ENCODE measurements at regions not wholly inside any gene's neighbourhood (a gene's known extent, or its start where the extent isn't known, plus 50 kb on each side); places are given as distances from the start of the nearest gene placed in this dataset.
"Not testable (repeated sequence)": the region's sequence is repeated elsewhere in the genome, so short reads cannot be mapped to it uniquely, and the experiment has no call there.

DNA sequence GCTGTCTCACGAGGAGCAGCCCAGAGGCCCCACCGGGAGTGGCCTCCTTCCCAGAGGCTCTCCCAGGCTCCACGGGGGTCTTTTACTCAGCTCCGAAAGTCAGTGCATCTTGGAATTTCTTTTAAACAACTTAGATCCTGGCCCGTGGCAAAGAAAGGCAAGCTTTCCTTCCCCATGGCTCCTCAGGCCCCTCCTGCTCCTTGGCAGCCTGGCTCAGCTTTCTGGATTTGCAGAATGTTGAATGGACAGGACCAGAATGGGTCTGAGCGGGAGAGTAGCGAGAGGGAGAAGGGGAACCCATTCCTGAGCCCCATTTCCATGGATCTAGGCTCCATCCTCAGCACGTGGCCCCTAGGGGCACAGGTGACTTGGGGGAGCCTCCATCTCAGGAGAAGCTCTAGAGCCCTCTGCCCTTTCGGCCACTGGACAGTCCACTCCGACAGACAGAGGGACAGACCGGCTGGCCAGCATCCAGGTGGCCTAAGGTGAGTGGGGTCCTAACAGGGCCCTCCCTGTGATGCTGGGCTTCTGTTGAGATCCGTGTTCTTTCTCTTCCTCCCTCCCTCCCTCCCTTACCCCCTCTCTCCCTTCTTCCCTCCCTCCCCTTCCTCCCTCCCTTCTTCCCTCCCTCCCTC lies 173.9 kb upstream of the PPP1R26 start:
- intact Hi-C loops (cut with micrococcal nuclease), result no loop called here
- Mint-ChIP-seq H3K4me3 (no peak overlapping the region), H3K27me3 (no peaks in the 10 kb centered on the region), H3K27ac (no peak overlapping the region), H3K4me1 (no peaks in the 10 kb centered on the region), H3K36me3 (ENCODE audit: low read depth) (no peaks in the 10 kb centered on the region), H3K9me3 (peaks cover 6% of the 10 kb centered on the region)
- DNase-seq, result no peak

DNA sequence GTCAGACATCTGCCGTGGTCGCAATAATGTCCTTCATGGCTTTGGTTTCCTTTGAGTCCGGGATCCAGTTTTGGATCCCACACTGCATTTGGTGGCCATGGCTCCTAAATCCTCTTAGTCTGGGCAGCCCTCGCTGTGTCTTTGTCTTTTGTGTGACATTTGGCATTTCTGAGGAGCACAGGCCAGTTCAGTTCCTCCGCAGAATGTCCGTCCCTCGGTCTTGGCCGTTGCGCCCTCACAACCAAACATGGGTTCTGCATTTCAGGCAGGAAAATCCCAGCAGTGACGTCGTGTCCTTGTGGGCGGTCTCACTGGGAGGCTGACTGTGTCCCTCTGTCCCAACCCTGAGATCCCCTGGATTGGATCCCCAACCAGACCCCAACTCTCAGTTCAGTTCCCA lies 172.9 kb upstream of the PPP1R26 start:
- intact Hi-C loops (cut with micrococcal nuclease), result no loop called here
- H3K27me3 Mint-ChIP-seq, result no peaks in the 10 kb centered on the region
- no peak for DNase-seq
- peaks cover 6% of the 10 kb centered on the region for H3K9me3 Mint-ChIP-seq
- H3K36me3 Mint-ChIP-seq (ENCODE audit: low read depth), result no peaks in the 10 kb centered on the region
- H3K4me1 Mint-ChIP-seq, result no peaks in the 10 kb centered on the region
- H3K4me3 Mint-ChIP-seq, result no peak overlapping the region
- H3K27ac Mint-ChIP-seq, result no peak overlapping the region

DNA sequence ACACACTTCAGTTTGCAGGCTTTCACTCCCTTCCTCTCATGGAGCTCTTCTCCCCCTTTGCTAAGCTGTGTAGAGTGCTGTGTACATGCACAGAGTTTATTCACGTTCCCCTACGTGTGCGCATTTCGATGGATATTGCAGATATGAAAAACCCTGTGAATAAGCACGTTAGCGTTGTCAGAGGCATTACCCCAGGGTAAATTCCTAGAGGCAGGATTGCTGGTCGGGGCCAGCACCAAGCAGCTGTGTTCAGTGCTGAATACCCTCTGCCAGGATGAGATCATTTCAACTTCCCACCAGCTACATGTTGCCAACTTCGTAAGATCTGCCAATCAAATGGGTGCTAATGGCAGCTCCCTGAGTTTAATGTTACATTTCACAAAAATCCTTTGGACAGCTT lies 172.3 kb upstream of the PPP1R26 start:
- H3K36me3 Mint-ChIP-seq (ENCODE audit: low read depth), result no peaks in the 10 kb centered on the region
- no peak overlapping the region for H3K4me3 Mint-ChIP-seq
- no peak for DNase-seq
- no peaks in the 10 kb centered on the region for H3K4me1 Mint-ChIP-seq
- no peak overlapping the region for H3K27ac Mint-ChIP-seq
- intact Hi-C loops (cut with micrococcal nuclease), result no loop called here
- H3K9me3 Mint-ChIP-seq, result peaks cover 6% of the 10 kb centered on the region
- H3K27me3 Mint-ChIP-seq, result no peaks in the 10 kb centered on the region

DNA sequence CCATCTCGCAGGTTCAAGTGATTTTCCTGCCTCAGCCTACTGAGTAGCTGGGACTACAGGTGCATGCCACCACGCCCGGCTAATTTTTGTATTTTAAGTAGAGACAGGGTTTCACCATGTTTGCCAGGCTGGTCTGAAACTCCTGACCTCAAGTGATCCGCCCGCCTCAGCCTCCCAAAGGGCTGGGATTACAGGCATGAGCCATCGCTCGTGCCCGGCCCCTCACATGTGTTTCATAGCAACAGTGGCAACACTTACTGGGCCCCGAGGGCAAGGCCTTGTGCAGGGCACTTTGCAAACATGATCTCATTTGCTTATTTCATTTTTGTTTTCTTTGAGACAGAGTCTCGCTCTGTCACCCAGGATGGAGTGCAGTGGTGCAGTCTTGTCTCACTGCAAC lies 171.7 kb upstream of the PPP1R26 start:
- H3K36me3 Mint-ChIP-seq (ENCODE audit: low read depth); DNase-seq; intact Hi-C loops (cut with micrococcal nuclease); H3K4me1 Mint-ChIP-seq; H3K4me3 Mint-ChIP-seq; H3K27me3 Mint-ChIP-seq; H3K27ac Mint-ChIP-seq: not testable (repeated sequence)
- H3K9me3 Mint-ChIP-seq, result peaks cover 10% of the 10 kb centered on the region

DNA sequence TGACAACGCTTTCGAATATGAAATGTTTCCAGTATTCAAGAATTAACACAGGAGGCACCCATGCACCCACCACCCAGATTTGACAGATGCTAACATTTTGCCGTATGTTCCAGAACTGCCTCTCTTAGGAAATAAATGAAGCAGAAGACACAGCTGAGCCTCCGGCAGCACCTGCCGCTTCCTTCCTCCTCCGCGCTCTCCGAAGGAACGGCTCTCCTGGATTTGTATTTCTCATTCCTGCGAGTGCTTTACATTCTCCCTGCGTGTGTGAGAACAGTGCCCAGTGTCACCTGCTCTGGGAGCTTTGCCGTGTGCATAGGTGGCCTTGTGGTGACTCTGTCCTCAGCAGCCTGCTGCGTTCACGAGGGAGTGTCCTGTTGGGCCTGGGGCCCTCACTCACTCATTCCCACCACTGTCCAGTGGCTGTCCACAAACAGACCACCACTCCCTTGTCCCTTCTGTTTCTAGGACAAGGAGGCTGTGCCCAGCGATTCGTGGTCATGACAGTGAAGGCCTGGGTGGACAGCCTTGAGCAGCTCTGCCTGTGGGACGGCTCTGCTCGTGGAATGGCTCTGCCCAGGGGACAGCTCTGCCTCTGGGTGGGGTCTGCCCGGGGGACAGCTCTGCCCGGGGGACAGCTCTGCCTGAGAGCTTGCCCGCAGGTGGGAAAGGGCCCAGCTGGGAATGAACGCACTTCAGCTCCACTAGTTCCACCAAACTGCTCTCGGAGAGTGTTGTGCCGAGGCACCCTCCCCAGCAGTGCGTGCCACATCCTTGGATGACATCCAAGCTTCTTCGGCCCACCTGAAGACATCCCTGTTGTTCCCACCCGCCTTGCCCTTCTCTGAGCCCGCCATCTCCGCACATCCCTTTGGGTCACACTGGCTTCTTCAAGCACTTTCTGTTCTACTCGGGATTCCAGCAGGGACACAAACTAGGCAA lies 170.5 kb upstream of the PPP1R26 start:
- peaks cover 3% of the 10 kb centered on the region for H3K27me3 Mint-ChIP-seq
- H3K36me3 Mint-ChIP-seq (ENCODE audit: low read depth), result no peaks in the 10 kb centered on the region
- no peak overlapping the region for H3K27ac Mint-ChIP-seq
- no peak for DNase-seq
- no peaks in the 10 kb centered on the region for H3K4me1 Mint-ChIP-seq
- intact Hi-C loops (cut with micrococcal nuclease), result no loop called here
- H3K9me3 Mint-ChIP-seq, result peaks cover 5% of the 10 kb centered on the region
- no peak overlapping the region for H3K4me3 Mint-ChIP-seq

DNA sequence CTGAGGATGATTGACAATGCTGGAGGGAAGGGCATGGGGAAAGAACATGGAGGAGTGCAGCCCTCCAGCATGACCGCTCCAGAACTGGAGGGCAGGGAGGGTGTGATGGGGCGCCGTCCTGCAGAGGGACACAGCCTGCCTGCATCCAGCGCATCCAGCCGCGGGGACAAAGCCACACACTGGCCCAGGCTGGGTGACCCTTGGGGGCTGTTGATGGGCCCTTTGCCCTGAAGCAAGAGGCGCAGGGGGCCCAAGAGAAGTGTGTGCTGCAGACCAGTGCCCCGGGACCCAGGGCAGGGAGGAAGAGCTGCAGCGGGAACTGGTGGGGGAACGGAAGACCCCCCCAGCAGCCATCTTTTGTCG lies 169.8 kb upstream of the PPP1R26 start:
- intact Hi-C loops (cut with micrococcal nuclease), result no loop called here
- Mint-ChIP-seq H3K4me1 (no peaks in the 10 kb centered on the region), H3K27ac (no peak overlapping the region), H3K36me3 (ENCODE audit: low read depth) (no peaks in the 10 kb centered on the region), H3K4me3 (no peak overlapping the region), H3K9me3 (peaks cover 4% of the 10 kb centered on the region), H3K27me3 (peaks cover 3% of the 10 kb centered on the region)
- DNase-seq, result no peak

DNA sequence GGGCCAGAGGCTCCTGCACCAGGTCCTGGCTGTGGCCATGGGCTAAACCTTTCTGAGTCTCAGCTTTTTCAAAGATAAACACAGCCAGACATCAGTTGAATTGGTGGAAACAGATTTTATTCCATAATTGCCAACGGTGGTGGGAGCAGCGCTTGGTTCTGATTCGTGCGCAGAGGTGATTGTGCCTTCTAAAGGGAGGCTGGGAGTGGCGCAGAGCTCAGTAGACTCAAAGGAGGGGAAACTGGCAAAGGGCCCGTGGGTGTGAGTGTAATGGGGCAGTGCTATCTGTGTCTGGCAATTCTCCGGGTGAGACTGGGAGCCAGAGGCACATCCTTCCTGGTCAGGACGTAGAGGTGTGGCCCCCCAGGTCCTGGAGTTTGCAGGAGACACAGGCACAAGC lies 169.4 kb upstream of the PPP1R26 start:
- no peak for DNase-seq
- H3K4me1 Mint-ChIP-seq, result no peaks in the 10 kb centered on the region

DNA sequence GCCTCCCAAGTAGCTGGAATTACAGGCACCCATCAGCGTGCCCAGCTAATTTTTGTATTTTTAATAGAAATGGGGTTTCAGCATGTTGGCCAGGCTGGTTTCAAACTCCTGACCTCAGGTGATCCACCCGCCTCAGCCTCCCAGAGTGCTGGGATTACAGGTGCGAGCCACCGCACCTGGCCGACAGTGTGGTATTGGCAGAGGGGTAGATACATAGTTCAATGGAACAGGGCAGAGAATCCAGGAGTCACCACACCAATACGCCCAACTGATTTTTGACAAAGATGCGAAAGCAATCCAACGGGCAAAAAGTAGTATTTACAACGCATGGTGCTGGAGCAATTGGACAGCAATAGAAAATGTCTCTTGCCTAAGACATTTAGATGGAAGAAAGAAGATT lies 164.0 kb upstream of the PPP1R26 start:
- no peaks in the 10 kb centered on the region for H3K36me3 Mint-ChIP-seq (ENCODE audit: low read depth)
- intact Hi-C loops (cut with micrococcal nuclease), result no loop called here

More for the DNA sequence above, 169.4 kb upstream of the PPP1R26 start:
- Mint-ChIP-seq H3K4me3 (no peak overlapping the region), H3K27ac (no peak overlapping the region), H3K27me3 (peaks cover 3% of the 10 kb centered on the region), H3K36me3 (ENCODE audit: low read depth) (no peaks in the 10 kb centered on the region), H3K9me3 (peaks cover 4% of the 10 kb centered on the region)
- intact Hi-C loops (cut with micrococcal nuclease), result no loop called here

DNA sequence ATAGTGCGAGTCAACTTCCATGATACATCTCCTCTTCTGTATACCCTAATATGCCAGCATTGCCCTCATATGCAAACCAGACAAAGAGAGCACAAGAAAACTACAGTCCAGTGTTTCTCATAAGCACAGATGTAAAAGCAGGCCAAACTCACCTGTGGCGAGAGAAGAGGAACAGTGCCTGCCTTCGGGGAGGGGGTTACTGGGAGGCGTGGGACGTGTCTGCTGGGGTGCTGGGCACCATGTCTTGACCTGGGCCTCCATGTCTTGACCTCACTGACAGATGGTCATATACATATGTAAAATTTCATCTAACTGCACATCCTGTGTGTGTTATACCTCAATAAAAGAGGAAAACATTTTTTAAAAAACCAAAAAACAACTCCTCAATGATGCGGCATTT lies 159.3 kb upstream of the PPP1R26 start:
- intact Hi-C loops (cut with micrococcal nuclease), result no loop called here
- no peak for DNase-seq
- Mint-ChIP-seq H3K4me1 (no peaks in the 10 kb centered on the region), H3K9me3 (no peaks in the 10 kb centered on the region), H3K4me3 (no peak overlapping the region), H3K27me3 (no peaks in the 10 kb centered on the region), H3K36me3 (ENCODE audit: low read depth) (no peaks in the 10 kb centered on the region), H3K27ac (no peak overlapping the region)

More for the DNA sequence above, 164.0 kb upstream of the PPP1R26 start:
- Mint-ChIP-seq H3K4me1 (no peaks in the 10 kb centered on the region), H3K27ac (no peak overlapping the region), H3K4me3 (no peak overlapping the region), H3K27me3 (peaks cover 3% of the 10 kb centered on the region), H3K9me3 (peaks cover 4% of the 10 kb centered on the region)
- DNase-seq, result no peak

DNA sequence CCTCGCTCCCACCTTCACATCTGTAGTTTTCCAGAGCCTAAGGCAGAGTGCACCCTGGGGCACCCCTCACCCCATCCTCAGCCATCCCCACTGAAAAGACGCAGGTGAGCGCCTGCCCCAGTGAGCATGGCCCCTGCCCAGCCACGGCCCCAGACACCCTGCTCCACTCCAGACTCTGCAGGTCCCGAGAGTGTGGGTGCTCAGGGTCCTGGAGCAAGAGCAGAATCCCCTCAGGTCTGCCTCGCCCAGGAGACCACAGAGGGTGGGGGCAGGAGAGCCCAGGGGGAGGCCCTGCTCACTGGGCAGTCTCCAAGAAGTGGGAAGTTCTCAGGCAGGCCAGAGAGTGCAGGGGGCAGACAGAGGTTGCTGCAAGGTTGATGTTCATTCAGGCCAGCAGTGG lies 158.6 kb upstream of the PPP1R26 start:
- intact Hi-C loops (cut with micrococcal nuclease), result no loop called here
- H3K4me1 Mint-ChIP-seq, result no peaks in the 10 kb centered on the region
- H3K36me3 Mint-ChIP-seq (ENCODE audit: low read depth), result no peaks in the 10 kb centered on the region
- H3K9me3 Mint-ChIP-seq, result no peaks in the 10 kb centered on the region
- no peak for DNase-seq
- no peak overlapping the region for H3K27ac Mint-ChIP-seq
- no peaks in the 10 kb centered on the region for H3K27me3 Mint-ChIP-seq
- H3K4me3 Mint-ChIP-seq, result no peak overlapping the region

DNA sequence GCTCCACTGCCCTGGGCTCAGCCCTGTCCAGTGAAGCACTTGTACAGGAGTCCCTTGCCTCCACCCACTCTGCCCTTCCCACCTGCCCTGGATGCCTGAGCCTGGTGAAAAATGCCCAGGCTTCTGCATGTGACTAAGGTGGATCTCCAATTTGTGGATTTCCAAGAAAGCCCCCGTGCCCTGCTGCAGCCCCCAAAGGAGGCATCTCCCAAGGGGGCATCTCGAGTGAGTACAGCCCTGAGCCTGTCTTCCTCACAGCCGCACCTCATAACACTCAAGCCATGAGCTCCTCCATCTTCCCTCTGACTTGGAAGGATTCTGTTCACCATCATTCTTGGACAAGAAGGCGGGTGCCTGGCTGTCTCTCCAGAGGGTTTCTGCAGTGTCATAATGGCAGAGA lies 158.0 kb upstream of the PPP1R26 start:
- H3K4me1 Mint-ChIP-seq, result no peaks in the 10 kb centered on the region
- no peak overlapping the region for H3K4me3 Mint-ChIP-seq
- no peak for DNase-seq
- H3K27me3 Mint-ChIP-seq, result no peaks in the 10 kb centered on the region
- H3K27ac Mint-ChIP-seq, result no peak overlapping the region
- intact Hi-C loops (cut with micrococcal nuclease), result no loop called here
- no peaks in the 10 kb centered on the region for H3K9me3 Mint-ChIP-seq
- no peaks in the 10 kb centered on the region for H3K36me3 Mint-ChIP-seq (ENCODE audit: low read depth)

DNA sequence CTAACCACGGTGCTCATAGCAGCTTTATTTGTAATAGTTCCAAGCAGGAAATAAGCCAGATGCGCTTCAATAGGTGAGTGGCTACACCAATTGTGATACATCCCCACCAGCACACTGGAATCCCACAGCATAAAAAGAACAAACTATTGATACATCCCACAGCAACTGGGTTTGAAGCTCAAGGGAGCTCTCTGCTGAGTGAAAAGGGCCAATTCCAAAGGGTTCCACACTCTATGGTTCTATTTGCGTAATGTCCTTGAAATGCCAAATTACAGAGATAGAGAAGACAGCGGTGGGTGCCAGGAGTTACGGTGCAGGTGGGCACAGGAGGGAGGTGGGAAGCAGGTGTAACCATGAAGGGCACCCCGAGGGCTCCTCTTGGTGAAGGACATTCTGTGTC lies 155.3 kb upstream of the PPP1R26 start:
- no peaks in the 10 kb centered on the region for H3K36me3 Mint-ChIP-seq (ENCODE audit: low read depth)
- no peaks in the 10 kb centered on the region for H3K27me3 Mint-ChIP-seq
- DNase-seq, result no peak
- H3K9me3 Mint-ChIP-seq, result no peaks in the 10 kb centered on the region
- H3K4me1 Mint-ChIP-seq, result no peaks in the 10 kb centered on the region
- H3K4me3 Mint-ChIP-seq, result no peak overlapping the region
- H3K27ac Mint-ChIP-seq, result no peak overlapping the region
- intact Hi-C loops (cut with micrococcal nuclease), result no loop called here

DNA sequence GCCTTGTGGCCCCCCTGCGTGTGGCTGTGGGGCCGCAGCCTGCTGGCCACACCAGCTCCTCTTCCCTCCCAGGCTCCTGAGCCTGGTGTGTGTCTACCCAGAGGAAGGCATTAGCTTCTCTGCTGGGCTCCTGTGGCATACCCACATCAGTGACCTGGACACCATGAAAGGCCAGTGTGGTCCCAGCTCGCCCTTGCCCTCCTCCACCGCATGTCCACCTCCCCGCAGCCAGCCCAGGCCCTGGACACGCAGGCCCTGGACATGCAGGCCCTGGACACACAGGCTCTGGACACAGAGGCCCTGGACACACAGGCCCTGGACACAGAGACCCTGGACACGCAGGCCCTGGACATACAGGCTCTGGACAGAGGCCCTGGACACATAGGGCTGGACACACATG lies 153.4 kb upstream of the PPP1R26 start:
- intact Hi-C loops (cut with micrococcal nuclease), result no loop called here
- DNase-seq, result no peak
- H3K9me3 Mint-ChIP-seq, result no peaks in the 10 kb centered on the region
- no peaks in the 10 kb centered on the region for H3K36me3 Mint-ChIP-seq (ENCODE audit: low read depth)
- no peaks in the 10 kb centered on the region for H3K27me3 Mint-ChIP-seq
- no peaks in the 10 kb centered on the region for H3K4me1 Mint-ChIP-seq
- H3K27ac Mint-ChIP-seq, result no peak overlapping the region
- no peak overlapping the region for H3K4me3 Mint-ChIP-seq

DNA sequence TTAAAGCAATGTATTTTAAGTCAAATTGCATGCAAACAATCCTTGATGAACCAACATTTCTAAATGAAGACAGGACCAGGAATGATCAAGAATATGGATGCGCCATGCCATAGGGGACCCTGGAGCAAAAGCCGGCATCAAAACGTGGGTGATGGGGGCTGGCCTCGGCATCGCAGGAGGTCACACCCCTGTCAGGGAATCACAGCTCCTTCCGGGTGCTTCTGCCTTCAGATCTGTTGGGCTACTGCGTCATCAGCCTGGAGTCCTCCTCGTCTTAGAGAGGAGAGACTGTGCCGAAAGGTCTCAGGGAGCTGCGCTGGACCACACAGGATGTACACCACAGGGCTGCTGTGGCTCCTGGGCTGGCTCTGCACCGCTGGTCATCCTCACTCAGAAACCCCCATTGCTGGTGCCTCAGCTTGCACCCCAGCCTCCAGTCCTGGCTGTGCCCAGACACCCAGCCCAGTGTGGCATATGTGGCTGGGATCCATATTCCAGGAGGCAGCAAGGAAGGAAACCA lies 152.9 kb upstream of the PPP1R26 start:
- Mint-ChIP-seq H3K27me3 (no peaks in the 10 kb centered on the region), H3K4me3 (no peak overlapping the region), H3K27ac (no peak overlapping the region), H3K36me3 (ENCODE audit: low read depth) (no peaks in the 10 kb centered on the region), H3K4me1 (no peaks in the 10 kb centered on the region), H3K9me3 (no peaks in the 10 kb centered on the region)
- no peak for DNase-seq
- intact Hi-C loops (cut with micrococcal nuclease), result no loop called here
